Mesendoderm (in vitro differentiated cells): ENCODE measurements at regions not wholly inside any gene's neighbourhood (a gene's known extent, or its start where the extent isn't known, plus 50 kb on each side); places are given as distances from the start of the nearest gene placed in this dataset.
A peak's percentile ranks its signal among the peaks of the same experiment; 100 is the strongest.
"Not testable (repeated sequence)": the region's sequence is repeated elsewhere in the genome, so short reads cannot be mapped to it uniquely, and the experiment has no call there.

ENCODE experiments used
- DNase-seq: peaks from one replicate; pipeline ENCODE4 v3.0.0; 2013
- H2AK5ac ChIP-seq: 2 replicates; pipeline ENCODE4 v1.6.1; 2013; ENCODE audit warnings: low read length, inconsistent platforms
- H2BK120ac ChIP-seq: 2 replicates; pipeline ENCODE4 v1.6.1; 2013; ENCODE audit warnings: low read depth, mild to moderate bottlenecking, low read length, moderate library complexity, mixed read lengths
- H2BK15ac ChIP-seq: replicated peaks from 2 replicates; pipeline ENCODE4 v1.6.1; 2013; ENCODE audit warnings: low read depth, mild to moderate bottlenecking, moderate library complexity
- H2BK5ac ChIP-seq: 2 replicates; pipeline ENCODE4 v1.6.1; 2013; ENCODE audit warnings: low read length, inconsistent platforms
- H3K18ac ChIP-seq: 2 replicates; pipeline ENCODE4 v1.6.1; 2013; ENCODE audit warnings: mild to moderate bottlenecking, low read length, mixed read lengths
- H3K23ac ChIP-seq: one replicate; pipeline ENCODE4 v1.6.1; 2013; ENCODE audit warnings: low read length
- H3K27ac ChIP-seq: 2 replicates; pipeline ENCODE4 v1.5.1; 2013; ENCODE audit warnings: low read depth, mild to moderate bottlenecking, inconsistent platforms, low read length, moderate library complexity
- H3K27me3 ChIP-seq: 2 replicates; pipeline ENCODE4 v1.6.1; 2013; ENCODE audit warnings: low read length, control low read depth, mild to moderate bottlenecking, inconsistent platforms; ENCODE audit not compliant: insufficient read depth, poor library complexity
- H3K36me3 ChIP-seq: 2 replicates; pipeline ENCODE4 v1.6.1; 2013; ENCODE audit warnings: low read length, inconsistent platforms; ENCODE audit not compliant: control insufficient read depth, insufficient read depth
- H3K4ac ChIP-seq: one replicate; pipeline ENCODE4 v1.6.1; 2013; ENCODE audit warnings: low read depth, mild to moderate bottlenecking, low read length, moderate library complexity
- H3K4me1 ChIP-seq: 2 replicates; pipeline ENCODE4 v1.6.1; 2013; ENCODE audit warnings: low read depth, low read length, inconsistent platforms; ENCODE audit not compliant: control insufficient read depth
- H3K4me2 ChIP-seq: 2 replicates; pipeline ENCODE4 v1.6.1; 2013; ENCODE audit warnings: low read length
- H3K4me3 ChIP-seq: 2 replicates; pipeline ENCODE4 v1.5.1; 2013; ENCODE audit warnings: mild to moderate bottlenecking, low read length
- H3K56ac ChIP-seq: one replicate; pipeline ENCODE4 v1.6.1; 2013; ENCODE audit warnings: low read length
- H3K79me1 ChIP-seq: 2 replicates; pipeline ENCODE4 v1.6.1; 2013; ENCODE audit warnings: low read length, inconsistent platforms
- H3K79me2 ChIP-seq: 2 replicates; pipeline ENCODE4 v1.6.1; 2013; ENCODE audit warnings: mild to moderate bottlenecking, low read length; ENCODE audit not compliant: control insufficient read depth, insufficient read depth
- H3K9ac ChIP-seq: 2 replicates; pipeline ENCODE4 v1.6.1; 2013; ENCODE audit warnings: low read length, inconsistent platforms
- H4K5ac ChIP-seq: one replicate; pipeline ENCODE4 v1.6.1; 2013; ENCODE audit warnings: low read length
- H4K8ac ChIP-seq: one replicate; pipeline ENCODE4 v1.6.1; 2013; ENCODE audit warnings: low read depth, mild to moderate bottlenecking, control low read depth, low read length, moderate library complexity
- WGBS: extraction: QIAGEN DNeasy Blood & Tissue Kit; methylation state at CpG from one replicate; pipeline ENCODE4 v1.1.7; 2013; ENCODE audit warnings: low lambda C conversion rate, missing lambda C conversion rate; ENCODE audit not compliant: insufficient coverage; ENCODE audit errors: extremely low coverage; 5-methylcytosine and 5-hydroxymethylcytosine counted together

GRCh38 chr7:142528608-142529408 is 220.5 kb upstream of the PRSS1 start:
- Histone ChIP-seq H3K4me1 (no peaks in the 10 kb centered on the region), H3K36me3 (no peaks in the 10 kb centered on the region), H3K4me3 (no peak overlapping the region), H3K79me2 (no peaks in the 10 kb centered on the region), H3K27me3 (no peaks in the 10 kb centered on the region), H3K9ac (no peak overlapping the region), H2BK15ac (no peak overlapping the region), H3K27ac (no peak overlapping the region), H2AK5ac (no peak overlapping the region), H3K56ac (no peak overlapping the region), H2BK5ac (no peak overlapping the region), H3K4ac (no peak overlapping the region), H3K79me1 (no peaks in the 10 kb centered on the region), H4K5ac (no peak overlapping the region), H2BK120ac (no peak overlapping the region), H3K18ac (no peak overlapping the region), H3K4me2 (no peak overlapping the region), H3K23ac (no peak overlapping the region), H4K8ac (no peak overlapping the region)
- peak; percentile 45 for DNase-seq
- WGBS, result no CpG with 5 or more reads among the region's 15 CpGs

GRCh38 chr7:142523821-142524460 is 225.3 kb upstream of the PRSS1 start:
- Histone ChIP-seq H3K27me3 (no peaks in the 10 kb centered on the region), H3K4me2 (no peak overlapping the region), H3K23ac (no peak overlapping the region), H3K4me1 (no peaks in the 10 kb centered on the region), H4K8ac (no peak overlapping the region), H3K79me2 (no peaks in the 10 kb centered on the region), H3K4me3 (no peak overlapping the region), H3K18ac (no peak overlapping the region), H2BK120ac (no peak overlapping the region), H3K27ac (no peak overlapping the region), H3K4ac (no peak overlapping the region), H3K9ac (no peak overlapping the region), H2BK15ac (no peak overlapping the region), H4K5ac (no peak overlapping the region), H3K79me1 (no peaks in the 10 kb centered on the region), H2AK5ac (no peak overlapping the region), H3K56ac (no peak overlapping the region), H2BK5ac (no peak overlapping the region), H3K36me3 (no peaks in the 10 kb centered on the region)
- DNase-seq, result no peak
- WGBS, result no CpG with 5 or more reads among the region's 9 CpGs

GRCh38 chr7:142522735-142523134 is 226.5 kb upstream of the PRSS1 start:
- H3K4me1 ChIP-seq, result no peaks in the 10 kb centered on the region
- H3K27ac ChIP-seq, result no peak overlapping the region
- H3K79me1 ChIP-seq, result no peaks in the 10 kb centered on the region
- H3K27me3 ChIP-seq, result no peaks in the 10 kb centered on the region
- no peak overlapping the region for H4K5ac ChIP-seq
- H3K56ac ChIP-seq, result no peak overlapping the region
- H3K36me3 ChIP-seq, result no peaks in the 10 kb centered on the region
- no peak overlapping the region for H3K4me2 ChIP-seq
- H3K9ac ChIP-seq, result no peak overlapping the region
- H4K8ac ChIP-seq, result no peak overlapping the region
- DNase-seq, result no peak
- H2BK5ac ChIP-seq, result no peak overlapping the region
- no peak overlapping the region for H3K4me3 ChIP-seq
- no CpG with 5 or more reads among the region's 1 CpG for WGBS
- no peak overlapping the region for H3K23ac ChIP-seq
- no peak overlapping the region for H3K4ac ChIP-seq
- H2BK15ac ChIP-seq, result no peak overlapping the region
- no peak overlapping the region for H3K18ac ChIP-seq
- H3K79me2 ChIP-seq, result no peaks in the 10 kb centered on the region
- H2AK5ac ChIP-seq, result no peak overlapping the region
- H2BK120ac ChIP-seq, result no peak overlapping the region

GRCh38 chr7:142520885-142521284 is 228.4 kb upstream of the PRSS1 start:
- H3K27ac ChIP-seq, H3K4me1 ChIP-seq, H3K23ac ChIP-seq, H3K79me1 ChIP-seq, H3K27me3 ChIP-seq, H3K4me2 ChIP-seq, H3K56ac ChIP-seq, H3K36me3 ChIP-seq, H3K4me3 ChIP-seq, H3K18ac ChIP-seq, H2BK120ac ChIP-seq, H2AK5ac ChIP-seq, H2BK5ac ChIP-seq, H3K79me2 ChIP-seq, H3K9ac ChIP-seq, H4K5ac ChIP-seq, H3K4ac ChIP-seq, H2BK15ac ChIP-seq, H4K8ac ChIP-seq: not testable (repeated sequence)
- DNase-seq, result peak; percentile 62
- WGBS, result no CpG with 5 or more reads among the region's 2 CpGs

- H3K4me2 ChIP-seq, DNase-seq, H2BK5ac ChIP-seq, H3K56ac ChIP-seq, H3K27ac ChIP-seq, H2BK15ac ChIP-seq, H3K4me1 ChIP-seq, H3K27me3 ChIP-seq, H4K5ac ChIP-seq, H3K4me3 ChIP-seq, H3K18ac ChIP-seq, H3K79me2 ChIP-seq, H2BK120ac ChIP-seq, H3K4ac ChIP-seq, H4K8ac ChIP-seq, H3K36me3 ChIP-seq, H3K79me1 ChIP-seq, H3K23ac ChIP-seq, H3K9ac ChIP-seq, H2AK5ac ChIP-seq: not testable (repeated sequence)
- no CpG with 5 or more reads among the region's 5 CpGs for WGBS
Measured at GRCh38 chr7:142520455-142520854, 228.8 kb upstream of the PRSS1 start.
